ENCODE measurements at regions not wholly inside any gene's neighbourhood (a gene's known extent, or its start where the extent isn't known, plus 50 kb on each side); places are given as distances from the start of the nearest gene placed in this dataset.

GRCh38 chr3:135878501-135878900, 87.0 kb upstream of the PPP2R3A start:
- no peak for DNase-seq

- no peak for DNase-seq
These were observed 79.6 kb upstream of the PPP2R3A start for GRCh38 chr3:135885885-135886284.

- DNase-seq: no peak
These were observed 78.3 kb upstream of the PPP2R3A start for GRCh38 chr3:135887220-135887619.

DNA sequence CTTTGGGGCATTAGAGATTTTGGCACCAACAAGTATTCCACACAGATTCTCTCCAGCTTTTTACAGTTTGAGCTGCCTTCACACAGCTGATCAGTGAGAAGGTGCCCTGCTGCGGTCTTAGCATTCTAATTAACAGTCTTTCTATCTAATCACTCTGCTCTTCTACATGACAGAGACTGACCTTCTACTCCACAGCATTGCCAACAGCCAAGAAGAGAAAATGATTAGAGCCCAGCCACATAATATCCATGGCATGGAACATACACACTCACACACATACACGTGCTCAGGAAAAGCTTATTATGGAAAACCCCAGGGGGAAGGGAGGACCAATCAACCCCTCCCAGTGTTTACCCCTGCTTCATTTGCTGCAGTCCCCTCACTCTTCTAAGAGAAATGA, 76.1 kb upstream of the PPP2R3A start:
- no peak for DNase-seq

DNA sequence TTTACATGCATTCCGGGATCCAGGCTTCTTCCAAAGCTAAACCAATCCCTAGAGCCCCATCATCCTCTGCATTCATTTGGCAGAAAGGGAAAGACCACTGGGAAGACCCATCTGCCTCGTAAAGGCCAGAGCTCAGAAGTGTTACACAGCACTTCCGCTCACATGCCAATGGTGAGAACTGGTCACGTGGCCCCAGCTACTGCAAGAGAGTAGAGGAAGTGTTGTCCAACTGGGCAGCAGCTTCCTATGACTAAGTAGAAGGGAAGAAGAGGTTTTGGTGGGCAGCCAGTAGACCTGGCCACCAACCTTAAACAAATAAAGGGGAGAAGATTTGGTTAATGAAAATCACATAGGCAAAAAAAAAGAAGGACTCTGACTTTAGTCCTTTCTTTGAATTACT, 74.4 kb upstream of the PPP2R3A start:
- no peak for DNase-seq

GRCh38 chr3:135895106-135895733, 70.3 kb upstream of the PPP2R3A start:
- DNase-seq: peak; percentile 62

- DNase-seq: no peak
These were observed 69.8 kb upstream of the PPP2R3A start for GRCh38 chr3:135895734-135896121.

DNA sequence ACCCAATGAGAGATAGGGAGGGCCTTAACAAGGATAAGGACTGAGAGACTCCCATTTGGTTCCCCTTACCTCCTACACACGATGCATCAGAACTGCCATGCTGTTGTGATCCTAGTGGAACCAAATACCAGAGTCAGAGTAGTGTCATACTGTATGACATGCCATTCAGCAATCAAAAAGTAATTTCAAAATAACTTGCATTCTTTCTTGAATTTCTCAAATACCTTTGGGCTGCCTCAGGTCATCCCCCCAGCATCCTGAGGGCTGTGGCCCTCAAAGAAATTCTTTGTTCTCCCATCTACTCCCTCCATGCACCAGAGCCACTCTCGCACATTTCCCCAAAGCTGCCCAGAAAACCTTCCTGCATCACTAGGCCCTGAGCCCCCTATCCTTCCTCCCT, 68.9 kb upstream of the PPP2R3A start:
- DNase-seq: no peak

DNA sequence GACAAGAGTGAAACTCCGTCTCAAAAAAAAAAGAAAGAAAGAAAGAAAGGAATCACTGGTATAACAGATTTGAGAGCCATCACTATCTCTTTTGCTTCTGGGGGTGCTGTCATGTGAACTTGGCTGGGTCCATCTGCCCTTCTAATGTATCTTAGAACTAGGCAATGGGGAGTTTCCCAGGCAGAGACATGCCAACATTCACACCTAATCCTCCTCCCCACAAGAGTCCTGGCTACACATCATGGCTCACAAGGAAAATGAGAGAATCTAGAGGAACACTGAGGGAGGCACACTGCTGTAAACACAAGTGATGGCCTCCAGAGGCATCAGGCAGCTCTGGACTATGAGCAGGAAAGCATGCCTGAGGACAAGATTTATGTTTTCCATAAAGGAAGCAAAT, 67.8 kb upstream of the PPP2R3A start:
- no peak for DNase-seq

DNA sequence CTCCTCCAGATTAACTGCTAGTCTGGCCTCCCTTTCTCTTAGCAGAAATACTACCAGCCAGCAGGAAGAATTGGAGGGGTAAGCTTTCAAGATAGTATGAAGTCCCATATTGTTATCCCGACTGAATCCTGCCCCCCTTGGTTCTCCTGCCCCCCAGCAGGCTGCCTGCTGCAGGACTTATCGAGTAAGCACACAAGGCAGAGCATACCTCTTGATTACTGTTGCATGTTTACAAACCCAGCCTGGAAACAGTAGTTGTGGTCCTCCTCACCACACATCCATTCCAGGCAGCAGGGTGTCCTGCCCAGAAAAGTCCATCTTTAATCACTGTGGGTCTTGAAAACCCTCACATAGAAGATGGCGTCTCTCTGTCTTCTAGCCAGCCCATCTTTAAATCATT, 66.8 kb upstream of the PPP2R3A start:
- no peak for DNase-seq

GRCh38 chr3:135905058-135905724, 60.3 kb upstream of the PPP2R3A start:
- DNase-seq: no peak

- DNase-seq: no peak
These were observed 57.9 kb upstream of the PPP2R3A start for GRCh38 chr3:135907422-135908165.

DNA sequence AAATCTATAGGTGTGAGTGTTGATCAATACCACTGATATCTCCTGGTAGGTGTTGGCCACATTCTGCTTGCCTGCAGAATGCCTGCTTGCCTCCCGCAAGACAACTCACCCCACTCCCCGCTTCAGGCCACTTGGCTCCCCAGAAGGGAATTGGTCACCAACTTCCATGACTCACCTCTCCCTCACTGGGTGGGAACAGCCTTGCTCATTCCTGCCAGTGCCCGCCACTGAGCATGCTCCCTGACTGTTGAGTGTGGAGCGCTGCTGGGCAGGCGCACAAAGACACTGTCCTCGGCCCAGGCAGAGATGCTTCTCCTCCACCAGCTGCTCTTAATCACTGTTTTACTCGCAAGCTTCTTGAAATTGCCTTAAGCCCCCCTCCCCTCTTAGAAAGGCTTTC, 57.3 kb upstream of the PPP2R3A start:
- DNase-seq: no peak

- DNase-seq: no peak
These were observed 56.8 kb upstream of the PPP2R3A start for GRCh38 chr3:135908737-135909136.

DNA sequence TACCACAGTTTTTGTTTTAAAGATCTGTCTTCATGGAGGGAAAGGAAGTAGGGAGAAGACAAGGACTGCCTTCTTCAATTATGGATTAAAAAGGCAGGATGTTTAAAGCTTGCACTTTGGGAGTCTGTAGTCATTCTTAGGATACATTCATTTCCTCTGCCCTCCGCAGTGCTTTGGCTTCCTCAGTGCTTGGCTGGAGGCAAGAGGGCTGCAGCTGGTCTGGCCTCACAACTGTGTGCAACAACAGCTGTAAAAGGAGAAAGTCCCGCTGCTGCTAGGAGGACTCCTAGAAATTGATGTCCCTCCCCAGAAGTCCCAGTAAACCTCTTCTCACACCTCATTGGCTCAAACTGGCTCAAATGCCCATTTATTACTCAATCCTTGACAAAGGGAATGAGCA, 54.4 kb upstream of the PPP2R3A start:
- no peak for DNase-seq

- no peak for DNase-seq
These were observed 50.3 kb upstream of the PPP2R3A start for GRCh38 chr3:135915206-135915605.

All from NCI-H1092 (cell line).